ENCODE measurements at regions not wholly inside any gene's neighbourhood (a gene's known extent, or its start where the extent isn't known, plus 50 kb on each side); places are given as distances from the start of the nearest gene placed in this dataset.

- CTCF ChIA-PET: no interaction called here
- WGBS, 2 experiments (ENCODE audit: extremely low coverage in 2 of 2, insufficient read length in 1 of 2): no CpG with 5 or more reads among the region's 2 CpGs
Measured at GRCh38 chr14:44626423-44626822, 119.3 kb upstream of the FSCB start.

More at GRCh38 chr14:44626423-44626822, 119.3 kb upstream of the FSCB start:
- no peaks in the 10 kb centered on the region for H3K27me3 ChIP-seq (ENCODE audit: control insufficient read depth, insufficient read depth, low read length)
- no peak overlapping the region for H4K8ac ChIP-seq (ENCODE audit: low read depth in 2 of 2, low read length in 2 of 2)
- H3K27ac ChIP-seq (ENCODE audit: insufficient read depth, low read length): no peak overlapping the region
- no peak overlapping the region for H2AFZ ChIP-seq (replicated peaks; ENCODE audit: low read length, poor library complexity)
- no peaks in the 10 kb centered on the region for H3K4me1 ChIP-seq (ENCODE audit: control insufficient read depth, insufficient read depth, low read length)
- H4K20me1 ChIP-seq (ENCODE audit: insufficient read depth, low read length): no peaks in the 10 kb centered on the region
- no peak overlapping the region for H3K18ac ChIP-seq (ENCODE audit: low read depth, low read length)
- no peak overlapping the region for H3K14ac ChIP-seq (replicated peaks; ENCODE audit: low read depth, low read length)
- in situ Hi-C loops (cut with MboI; ENCODE audit: low sequenced_read_pairs) (no loop called here), intact Hi-C loops (cut with micrococcal nuclease) (no loop called here), dilution Hi-C loops (cut with HindIII; ENCODE audit: low sequenced_read_pairs, unreplicated experiment) (no loop called here)
- no peak overlapping the region for H3K23ac ChIP-seq (ENCODE audit: low read depth, low read length)
- TF ChIP-seq MAFK (IDR thresholded peaks at IDR 0.05; ENCODE audit: low read depth, low read length) (no peak), RAD21 (IDR thresholded peaks at IDR 0.05; ENCODE audit: low read length) (no peak), RFX5 (IDR thresholded peaks at IDR 0.05; ENCODE audit: low read depth, low read length) (no peak), FOS (IDR thresholded peaks at IDR 0.05; ENCODE audit: low read depth, low read length) (no peak)
- TF ChIP-seq, protein P1, sequence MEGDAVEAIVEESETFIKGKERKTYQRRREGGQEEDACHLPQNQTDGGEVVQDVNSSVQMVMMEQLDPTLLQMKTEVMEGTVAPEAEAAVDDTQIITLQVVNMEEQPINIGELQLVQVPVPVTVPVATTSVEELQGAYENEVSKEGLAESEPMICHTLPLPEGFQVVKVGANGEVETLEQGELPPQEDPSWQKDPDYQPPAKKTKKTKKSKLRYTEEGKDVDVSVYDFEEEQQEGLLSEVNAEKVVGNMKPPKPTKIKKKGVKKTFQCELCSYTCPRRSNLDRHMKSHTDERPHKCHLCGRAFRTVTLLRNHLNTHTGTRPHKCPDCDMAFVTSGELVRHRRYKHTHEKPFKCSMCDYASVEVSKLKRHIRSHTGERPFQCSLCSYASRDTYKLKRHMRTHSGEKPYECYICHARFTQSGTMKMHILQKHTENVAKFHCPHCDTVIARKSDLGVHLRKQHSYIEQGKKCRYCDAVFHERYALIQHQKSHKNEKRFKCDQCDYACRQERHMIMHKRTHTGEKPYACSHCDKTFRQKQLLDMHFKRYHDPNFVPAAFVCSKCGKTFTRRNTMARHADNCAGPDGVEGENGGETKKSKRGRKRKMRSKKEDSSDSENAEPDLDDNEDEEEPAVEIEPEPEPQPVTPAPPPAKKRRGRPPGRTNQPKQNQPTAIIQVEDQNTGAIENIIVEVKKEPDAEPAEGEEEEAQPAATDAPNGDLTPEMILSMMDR (conservative IDR thresholded peaks at IDR 0.05; ENCODE audit: low read depth, low read length): no peak
- no peak overlapping the region for H2BK5ac ChIP-seq (ENCODE audit: low read depth, low read length, poor library complexity, severe bottlenecking)
- H2AK5ac ChIP-seq (ENCODE audit: low read depth, low read length): no peak overlapping the region
- H2AK9ac ChIP-seq (replicated peaks; ENCODE audit: low read depth, low read length, poor library complexity): no peak overlapping the region
- no peak overlapping the region for H3K4me2 ChIP-seq (ENCODE audit: low read depth, low read length)
- H3K9me3 ChIP-seq (ENCODE audit: control insufficient read depth, insufficient read depth, low read length): peaks cover 3% of the 10 kb centered on the region; the same call in 1 of the 2 replicates
- no peak for ATAC-seq (ENCODE audit: low read depth)
- no peak for DNase-seq
- no peaks in the 10 kb centered on the region for H3K36me3 ChIP-seq (ENCODE audit: control insufficient read depth, insufficient read depth, low read length)
- H3K9me1 ChIP-seq (ENCODE audit: insufficient read depth, low read length): no peaks in the 10 kb centered on the region
- no peak overlapping the region for H3K4ac ChIP-seq (ENCODE audit: low read depth, low read length)
- no peaks in the 10 kb centered on the region for H3K79me1 ChIP-seq (ENCODE audit: low read depth in 1 of 2, low read length in 2 of 2)
- H2BK20ac ChIP-seq (ENCODE audit: low read depth, low read length): no peak overlapping the region
- BruUV-seq (replicated peaks): no TSS peak
- no peak overlapping the region for H4K5ac ChIP-seq (ENCODE audit: low read depth, low read length)
- H3K9ac ChIP-seq (ENCODE audit: low read depth, low read length): no peak overlapping the region
- H3K4me3 ChIP-seq (ENCODE audit: insufficient read depth, low read depth, low read length): no peak overlapping the region
- POLR2A ChIA-PET (ENCODE audit: unreplicated experiment): no interaction called here
- no peak overlapping the region for H2BK120ac ChIP-seq (ENCODE audit: low read depth, low read length)
- H2BK15ac ChIP-seq (ENCODE audit: low read depth, low read length): no peak overlapping the region
- no peak overlapping the region for H3K56ac ChIP-seq (ENCODE audit: extremely low read depth, insufficient read depth, low read length)
- no peak overlapping the region for H4K91ac ChIP-seq (ENCODE audit: insufficient read depth, low read depth, low read length)

Data from IMR-90 (cell line).